Liver (tissue), 8 donors: ENCODE measurements at regions not wholly inside any gene's neighbourhood (a gene's known extent, or its start where the extent isn't known, plus 50 kb on each side); places are given as distances from the start of the nearest gene placed in this dataset.

Experiments used
- DNase-seq: peaks from one replicate; pipeline ENCODE4 v3.0.0-alpha.2; 2017; ENCODE audit warnings: low spot score
- H3K27ac ChIP-seq, 2 donors: one replicate each; pipeline ENCODE4 v1.7.0; 2013; ENCODE audit warnings: inconsistent platforms in 2 of 2, low read length in 2 of 2, control low read depth in 1 of 2, low read depth in 1 of 2, mild to moderate bottlenecking in 1 of 2
- H3K27me3 ChIP-seq, 4 donors: one replicate each; pipeline versions ENCODE4 v1.6.1 to v1.7.0; 2013; ENCODE audit warnings: low read length in 3 of 4, inconsistent platforms in 1 of 4, mild to moderate bottlenecking in 1 of 4, moderate library complexity in 1 of 4; ENCODE audit not compliant: control insufficient read depth in 4 of 4, insufficient read depth in 4 of 4
- H3K36me3 ChIP-seq, 4 donors: one replicate each; pipeline versions ENCODE4 v1.6.1 to v1.7.0; 2013; ENCODE audit warnings: low read length in 3 of 4, mild to moderate bottlenecking in 3 of 4, low read depth in 1 of 4, moderate library complexity in 1 of 4; ENCODE audit not compliant: control insufficient read depth in 4 of 4, insufficient read depth in 3 of 4
- H3K4me1 ChIP-seq, 4 donors: one replicate each; pipeline versions ENCODE4 v1.6.1 to v1.7.0; 2013; ENCODE audit warnings: low read length in 3 of 4, mild to moderate bottlenecking in 3 of 4, moderate library complexity in 1 of 4; ENCODE audit not compliant: control insufficient read depth in 4 of 4, insufficient read depth in 4 of 4
- H3K4me3 ChIP-seq, 3 donors: one replicate each; pipeline versions ENCODE4 v1.6.1 to v1.7.0; 2013; ENCODE audit warnings: low read length in 3 of 3, control low read depth in 1 of 3, low read depth in 1 of 3, mild to moderate bottlenecking in 1 of 3
- H3K9ac ChIP-seq, 2 donors: one replicate each; pipeline ENCODE4 v1.7.0; 2013; ENCODE audit warnings: low read length in 2 of 2, mild to moderate bottlenecking in 2 of 2, moderate library complexity in 2 of 2, control low read depth in 1 of 2, low read depth in 1 of 2
- H3K9me3 ChIP-seq, 4 donors: one replicate each; pipeline versions ENCODE4 v1.6.1 to v1.7.0; 2013; ENCODE audit warnings: low read length in 3 of 4; ENCODE audit not compliant: control insufficient read depth in 4 of 4
- EGR1 ChIP-seq, 2 donors: IDR thresholded peaks; 2 replicates each; pipeline ENCODE4 v1.6.1; 2016 to 2018; ENCODE audit warnings: antibody characterized with exemption in 2 of 2, low read depth in 2 of 2
- FOXA1 ChIP-seq: IDR thresholded peaks from 2 replicates; pipeline ENCODE4 v1.6.1; 2016; ENCODE audit warnings: antibody characterized with exemption
- FOXA2 ChIP-seq: IDR thresholded peaks from 2 replicates; pipeline ENCODE4 v1.6.1; 2016; ENCODE audit warnings: antibody characterized with exemption
- GABPA ChIP-seq, 2 donors: IDR thresholded peaks in 1 of 2; conservative IDR thresholded peaks in 1 of 2; 2 replicates each; pipeline ENCODE4 v1.6.1; 2016; ENCODE audit warnings: antibody characterized with exemption in 2 of 2, mild to moderate bottlenecking in 1 of 2, moderate library complexity in 1 of 2
- HNF4A ChIP-seq, 2 donors: conservative IDR thresholded peaks; 2 replicates each; pipeline ENCODE4 v1.6.1; 2016; ENCODE audit warnings: antibody characterized with exemption in 2 of 2, mild to moderate bottlenecking in 2 of 2
- HNF4G ChIP-seq: IDR thresholded peaks from 2 replicates; pipeline ENCODE4 v1.6.1; 2016; ENCODE audit warnings: antibody characterized with exemption
- JUND ChIP-seq, 2 donors: IDR thresholded peaks; 2 replicates each; pipeline ENCODE4 v1.6.1; 2016; ENCODE audit warnings: antibody characterized with exemption in 2 of 2
- NR2F2 ChIP-seq: IDR thresholded peaks from 2 replicates; pipeline ENCODE4 v1.6.1; 2016; ENCODE audit warnings: antibody characterized with exemption
- RAD21 ChIP-seq, 2 donors: IDR thresholded peaks; 2 replicates each; pipeline ENCODE4 v1.6.1; 2016; ENCODE audit warnings: antibody characterized with exemption in 2 of 2, mild to moderate bottlenecking in 2 of 2
- RXRA ChIP-seq, 2 donors: IDR thresholded peaks; 2 replicates each; pipeline ENCODE4 v1.6.1; 2017 to 2018; ENCODE audit warnings: antibody characterized with exemption in 2 of 2, mild to moderate bottlenecking in 1 of 2
- SP1 ChIP-seq: IDR thresholded peaks from 2 replicates; pipeline ENCODE4 v1.6.1; 2018; ENCODE audit warnings: antibody characterized with exemption, mild to moderate bottlenecking
- TAF1 ChIP-seq: conservative IDR thresholded peaks from 2 replicates; pipeline ENCODE4 v1.6.1; 2016; ENCODE audit warnings: antibody characterized with exemption, mild to moderate bottlenecking
- YY1 ChIP-seq: IDR thresholded peaks from 2 replicates; pipeline ENCODE4 v1.6.1; 2016; ENCODE audit warnings: antibody characterized with exemption, mild to moderate bottlenecking
- WGBS: extraction: QIAGEN DNeasy Blood & Tissue Kit; methylation state at CpG from one replicate; pipeline ENCODE4 v1.1.7; 2013; 5-methylcytosine and 5-hydroxymethylcytosine counted together
- TF ChIP-seq, protein P1 (sequence below): IDR thresholded peaks from 2 replicates; pipeline ENCODE4 v1.6.1; 2016; ENCODE audit warnings: antibody characterized with exemption
- TF ChIP-seq, protein P2 (sequence below): IDR thresholded peaks from 2 replicates; pipeline ENCODE4 v1.6.1; 2016; ENCODE audit warnings: antibody characterized with exemption, mild to moderate bottlenecking
- TF ChIP-seq, protein P3 (sequence below): fragments of 150-350 bp; IDR thresholded peaks from 2 replicates; pipeline ENCODE4 v1.5.1; 2017; ENCODE audit warnings: improper control_type of control experiment, low read depth, low read length; ENCODE audit not compliant: missing input control
- TF ChIP-seq, protein P4 (sequence below): IDR thresholded peaks from 2 replicates; pipeline ENCODE4 v1.6.1; 2016; ENCODE audit warnings: antibody characterized with exemption
- donor health status: healthy.
- donor health status: healthy.
- donor health status: healthy.
- donor health status: healthy.
- donor health status: healthy.

DNA sequence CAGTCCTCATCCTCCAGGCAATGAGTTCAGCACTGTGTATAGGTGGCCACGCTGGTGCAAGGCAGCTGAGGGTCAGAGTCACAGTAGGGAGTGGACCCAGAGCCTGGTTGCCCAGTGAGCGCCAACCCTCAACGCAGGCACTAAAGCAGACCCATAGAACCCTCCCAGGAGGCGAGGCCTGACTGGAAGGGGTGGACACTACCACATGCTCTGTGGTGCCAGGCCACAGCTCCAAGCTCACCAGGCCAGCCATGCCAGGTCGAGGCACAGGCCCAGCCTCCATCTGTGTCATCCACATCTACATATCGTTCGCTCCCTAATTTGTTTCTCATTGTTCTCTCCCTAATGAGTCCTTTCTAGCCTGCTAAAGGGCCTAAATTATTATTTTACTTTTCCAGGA is 165.8 kb upstream of the GPR12 start:
- TF ChIP-seq FOXA2 = no peak
- no peak for TF ChIP-seq RAD21 (IDR thresholded peaks at IDR 0.05)
- no peak for TF ChIP-seq HNF4G
- TF ChIP-seq HNF4A (conservative IDR thresholded peaks at IDR 0.05) = no peak
- TF ChIP-seq YY1 = no peak
- TF ChIP-seq GABPA (IDR thresholded peaks at IDR 0.05 in 1 of 2, conservative IDR thresholded peaks at IDR 0.05 in 1 of 2) = no peak
- TF ChIP-seq, protein P1, sequence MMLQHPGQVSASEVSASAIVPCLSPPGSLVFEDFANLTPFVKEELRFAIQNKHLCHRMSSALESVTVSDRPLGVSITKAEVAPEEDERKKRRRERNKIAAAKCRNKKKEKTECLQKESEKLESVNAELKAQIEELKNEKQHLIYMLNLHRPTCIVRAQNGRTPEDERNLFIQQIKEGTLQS = no peak
- TF ChIP-seq TAF1 = no peak
- TF ChIP-seq, protein P2, sequence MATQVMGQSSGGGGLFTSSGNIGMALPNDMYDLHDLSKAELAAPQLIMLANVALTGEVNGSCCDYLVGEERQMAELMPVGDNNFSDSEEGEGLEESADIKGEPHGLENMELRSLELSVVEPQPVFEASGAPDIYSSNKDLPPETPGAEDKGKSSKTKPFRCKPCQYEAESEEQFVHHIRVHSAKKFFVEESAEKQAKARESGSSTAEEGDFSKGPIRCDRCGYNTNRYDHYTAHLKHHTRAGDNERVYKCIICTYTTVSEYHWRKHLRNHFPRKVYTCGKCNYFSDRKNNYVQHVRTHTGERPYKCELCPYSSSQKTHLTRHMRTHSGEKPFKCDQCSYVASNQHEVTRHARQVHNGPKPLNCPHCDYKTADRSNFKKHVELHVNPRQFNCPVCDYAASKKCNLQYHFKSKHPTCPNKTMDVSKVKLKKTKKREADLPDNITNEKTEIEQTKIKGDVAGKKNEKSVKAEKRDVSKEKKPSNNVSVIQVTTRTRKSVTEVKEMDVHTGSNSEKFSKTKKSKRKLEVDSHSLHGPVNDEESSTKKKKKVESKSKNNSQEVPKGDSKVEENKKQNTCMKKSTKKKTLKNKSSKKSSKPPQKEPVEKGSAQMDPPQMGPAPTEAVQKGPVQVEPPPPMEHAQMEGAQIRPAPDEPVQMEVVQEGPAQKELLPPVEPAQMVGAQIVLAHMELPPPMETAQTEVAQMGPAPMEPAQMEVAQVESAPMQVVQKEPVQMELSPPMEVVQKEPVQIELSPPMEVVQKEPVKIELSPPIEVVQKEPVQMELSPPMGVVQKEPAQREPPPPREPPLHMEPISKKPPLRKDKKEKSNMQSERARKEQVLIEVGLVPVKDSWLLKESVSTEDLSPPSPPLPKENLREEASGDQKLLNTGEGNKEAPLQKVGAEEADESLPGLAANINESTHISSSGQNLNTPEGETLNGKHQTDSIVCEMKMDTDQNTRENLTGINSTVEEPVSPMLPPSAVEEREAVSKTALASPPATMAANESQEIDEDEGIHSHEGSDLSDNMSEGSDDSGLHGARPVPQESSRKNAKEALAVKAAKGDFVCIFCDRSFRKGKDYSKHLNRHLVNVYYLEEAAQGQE = no peak
- TF ChIP-seq JUND (IDR thresholded peaks at IDR 0.05) = no peak
- no peak for TF ChIP-seq SP1
- TF ChIP-seq EGR1 (IDR thresholded peaks at IDR 0.05; ENCODE audit: low read depth in 2 of 2) = no peak
- Histone ChIP-seq H3K4me1 (peaks cover 0 to 2% (median 0%) of the 10 kb centered on the region in 4 donors), H3K4me3 (no peak overlapping the region), H3K9ac (no peak overlapping the region), H3K9me3 (no peaks in the 10 kb centered on the region), H3K27ac (no peak overlapping the region), H3K36me3 (no peaks in the 10 kb centered on the region), H3K27me3 (peaks cover 0 to 22% (median 0%) of the 10 kb centered on the region in 4 donors)
- no peak for DNase-seq
- WGBS = 85% methylated on average over 7 of the region's 7 CpGs

DNA sequence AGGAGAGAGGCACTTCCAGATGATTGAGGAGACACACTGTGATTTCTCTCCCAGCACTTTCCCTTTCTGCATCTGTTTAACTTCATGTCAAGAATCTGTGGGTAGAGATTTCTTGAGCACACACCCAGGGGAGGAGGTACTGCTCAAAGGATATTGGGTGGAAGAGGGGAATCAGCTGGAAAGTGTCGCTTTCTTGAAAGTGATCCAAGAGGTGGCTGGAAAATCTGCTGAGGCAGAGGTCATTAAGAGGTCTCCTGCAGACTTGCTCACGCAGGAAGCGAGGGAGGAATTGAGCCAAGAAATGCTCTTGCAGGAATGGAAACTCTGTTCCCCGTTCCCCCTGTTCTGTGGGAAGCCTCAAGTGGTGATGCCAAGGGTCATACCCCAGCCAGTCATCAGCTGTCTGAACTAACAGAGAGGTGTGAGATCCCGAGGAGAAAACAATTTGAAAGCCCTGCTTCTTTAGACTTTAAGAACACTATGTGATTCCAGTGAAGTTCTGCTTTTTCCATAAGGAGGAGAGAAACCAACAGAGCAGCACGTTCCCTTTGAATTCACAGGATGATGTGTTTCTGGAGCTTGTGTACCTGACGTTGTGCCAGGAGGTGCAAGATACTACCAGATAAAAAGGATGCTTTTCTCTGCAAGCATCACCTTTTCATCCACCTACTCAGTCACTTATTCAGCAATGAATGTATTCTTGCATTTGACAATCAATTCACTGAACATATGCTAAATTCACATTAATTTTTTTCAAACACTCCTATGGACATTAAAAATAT is 163.4 kb upstream of the GPR12 start:
- no peaks in the 10 kb centered on the region for H3K36me3 ChIP-seq
- no peaks in the 10 kb centered on the region for H3K4me1 ChIP-seq
- no peak for TF ChIP-seq GABPA (IDR thresholded peaks at IDR 0.05 in 1 of 2, conservative IDR thresholded peaks at IDR 0.05 in 1 of 2)
- TF ChIP-seq NR2F2 = peak; percentile 88
- TF ChIP-seq, protein P3, sequence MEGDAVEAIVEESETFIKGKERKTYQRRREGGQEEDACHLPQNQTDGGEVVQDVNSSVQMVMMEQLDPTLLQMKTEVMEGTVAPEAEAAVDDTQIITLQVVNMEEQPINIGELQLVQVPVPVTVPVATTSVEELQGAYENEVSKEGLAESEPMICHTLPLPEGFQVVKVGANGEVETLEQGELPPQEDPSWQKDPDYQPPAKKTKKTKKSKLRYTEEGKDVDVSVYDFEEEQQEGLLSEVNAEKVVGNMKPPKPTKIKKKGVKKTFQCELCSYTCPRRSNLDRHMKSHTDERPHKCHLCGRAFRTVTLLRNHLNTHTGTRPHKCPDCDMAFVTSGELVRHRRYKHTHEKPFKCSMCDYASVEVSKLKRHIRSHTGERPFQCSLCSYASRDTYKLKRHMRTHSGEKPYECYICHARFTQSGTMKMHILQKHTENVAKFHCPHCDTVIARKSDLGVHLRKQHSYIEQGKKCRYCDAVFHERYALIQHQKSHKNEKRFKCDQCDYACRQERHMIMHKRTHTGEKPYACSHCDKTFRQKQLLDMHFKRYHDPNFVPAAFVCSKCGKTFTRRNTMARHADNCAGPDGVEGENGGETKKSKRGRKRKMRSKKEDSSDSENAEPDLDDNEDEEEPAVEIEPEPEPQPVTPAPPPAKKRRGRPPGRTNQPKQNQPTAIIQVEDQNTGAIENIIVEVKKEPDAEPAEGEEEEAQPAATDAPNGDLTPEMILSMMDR = no peak
- TF ChIP-seq, protein P4, sequence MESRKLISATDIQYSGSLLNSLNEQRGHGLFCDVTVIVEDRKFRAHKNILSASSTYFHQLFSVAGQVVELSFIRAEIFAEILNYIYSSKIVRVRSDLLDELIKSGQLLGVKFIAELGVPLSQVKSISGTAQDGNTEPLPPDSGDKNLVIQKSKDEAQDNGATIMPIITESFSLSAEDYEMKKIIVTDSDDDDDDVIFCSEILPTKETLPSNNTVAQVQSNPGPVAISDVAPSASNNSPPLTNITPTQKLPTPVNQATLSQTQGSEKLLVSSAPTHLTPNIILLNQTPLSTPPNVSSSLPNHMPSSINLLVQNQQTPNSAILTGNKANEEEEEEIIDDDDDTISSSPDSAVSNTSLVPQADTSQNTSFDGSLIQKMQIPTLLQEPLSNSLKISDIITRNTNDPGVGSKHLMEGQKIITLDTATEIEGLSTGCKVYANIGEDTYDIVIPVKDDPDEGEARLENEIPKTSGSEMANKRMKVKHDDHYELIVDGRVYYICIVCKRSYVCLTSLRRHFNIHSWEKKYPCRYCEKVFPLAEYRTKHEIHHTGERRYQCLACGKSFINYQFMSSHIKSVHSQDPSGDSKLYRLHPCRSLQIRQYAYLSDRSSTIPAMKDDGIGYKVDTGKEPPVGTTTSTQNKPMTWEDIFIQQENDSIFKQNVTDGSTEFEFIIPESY = no peak
- TF ChIP-seq JUND (IDR thresholded peaks at IDR 0.05) = no peak
- peak; percentile 30 for TF ChIP-seq SP1
- no peak for TF ChIP-seq EGR1 (IDR thresholded peaks at IDR 0.05; ENCODE audit: low read depth in 2 of 2)
- TF ChIP-seq TAF1 = no peak
- TF ChIP-seq, protein P2 = no peak
- no peak for TF ChIP-seq RAD21 (IDR thresholded peaks at IDR 0.05)
- no peak for TF ChIP-seq HNF4G
- TF ChIP-seq, protein P1 = no peak
- peak; percentile 16 to 51 for TF ChIP-seq RXRA (IDR thresholded peaks at IDR 0.05)
- no peak for TF ChIP-seq HNF4A (conservative IDR thresholded peaks at IDR 0.05)
- no peak for TF ChIP-seq FOXA1
- DNase-seq = no peak
- no peaks in the 10 kb centered on the region for H3K9me3 ChIP-seq
- peaks cover 0 to 22% (median 0%) of the 10 kb centered on the region in 4 donors for H3K27me3 ChIP-seq
- no peak overlapping the region for H3K9ac ChIP-seq
- no peak overlapping the region for H3K27ac ChIP-seq
- H3K4me3 ChIP-seq = no peak overlapping the region
- WGBS = 33% methylated on average over 7 of the region's 7 CpGs
